ENCODE measurements at regions not wholly inside any gene's neighbourhood (a gene's known extent, or its start where the extent isn't known, plus 50 kb on each side); places are given as distances from the start of the nearest gene placed in this dataset.

- ATAC-seq (replicated peaks): no peak
- H3K27ac Mint-ChIP-seq: no peak overlapping the region
- H3K36me3 Mint-ChIP-seq (ENCODE audit: low read depth): no peaks in the 10 kb centered on the region
- H3K9me3 Mint-ChIP-seq: no peaks in the 10 kb centered on the region
- H3K27me3 Mint-ChIP-seq: peaks cover 55% of the 10 kb centered on the region
- no peaks in the 10 kb centered on the region for H3K4me1 Mint-ChIP-seq
- H3K4me3 Mint-ChIP-seq: no peak overlapping the region
Measured at GRCh38 chr20:1809611-1810510, 85.3 kb upstream of the SIRPA start.

- Mint-ChIP-seq H3K36me3 (ENCODE audit: low read depth) (no peaks in the 10 kb centered on the region), H3K4me1 (no peaks in the 10 kb centered on the region), H3K27me3 (peaks cover 55% of the 10 kb centered on the region), H3K27ac (no peak overlapping the region), H3K4me3 (no peak overlapping the region), H3K9me3 (no peaks in the 10 kb centered on the region)
- ATAC-seq (replicated peaks): peak; percentile 63
Measured at GRCh38 chr20:1809131-1809572, 86.1 kb upstream of the SIRPA start.

GRCh38 chr20:1808101-1808500, 87.1 kb upstream of the SIRPA start:
- no peak for ATAC-seq (replicated peaks)
- H3K27ac Mint-ChIP-seq: no peak overlapping the region
- no peaks in the 10 kb centered on the region for H3K9me3 Mint-ChIP-seq
- peaks cover 54% of the 10 kb centered on the region for H3K27me3 Mint-ChIP-seq
- H3K4me3 Mint-ChIP-seq: no peak overlapping the region
- no peaks in the 10 kb centered on the region for H3K4me1 Mint-ChIP-seq
- no peaks in the 10 kb centered on the region for H3K36me3 Mint-ChIP-seq (ENCODE audit: low read depth)

DNA sequence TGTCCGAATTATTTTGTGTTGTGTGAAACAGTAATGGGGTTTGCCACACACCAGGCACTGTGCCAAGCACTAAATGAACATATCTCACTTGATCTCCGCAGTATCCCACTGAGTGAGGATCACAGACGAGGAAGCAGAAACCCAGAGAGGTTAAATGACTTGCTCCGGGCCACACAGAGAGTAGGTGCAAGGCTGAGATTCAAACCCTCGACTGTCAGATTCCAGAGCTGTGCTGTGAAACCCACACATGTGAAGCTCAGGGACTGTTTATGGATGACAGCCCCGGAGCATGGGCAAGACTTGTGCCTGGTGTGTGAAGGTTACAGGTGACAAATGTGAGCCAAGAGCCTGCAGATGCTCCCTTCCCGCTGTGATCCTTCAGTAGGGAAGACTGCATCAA, 87.8 kb upstream of the SIRPA start:
- Mint-ChIP-seq H3K9me3 (no peaks in the 10 kb centered on the region), H3K4me3 (no peak overlapping the region), H3K27ac (no peak overlapping the region), H3K27me3 (peaks cover 57% of the 10 kb centered on the region), H3K4me1 (peaks cover 3% of the 10 kb centered on the region), H3K36me3 (ENCODE audit: low read depth) (no peaks in the 10 kb centered on the region)
- ATAC-seq (replicated peaks): no peak

DNA sequence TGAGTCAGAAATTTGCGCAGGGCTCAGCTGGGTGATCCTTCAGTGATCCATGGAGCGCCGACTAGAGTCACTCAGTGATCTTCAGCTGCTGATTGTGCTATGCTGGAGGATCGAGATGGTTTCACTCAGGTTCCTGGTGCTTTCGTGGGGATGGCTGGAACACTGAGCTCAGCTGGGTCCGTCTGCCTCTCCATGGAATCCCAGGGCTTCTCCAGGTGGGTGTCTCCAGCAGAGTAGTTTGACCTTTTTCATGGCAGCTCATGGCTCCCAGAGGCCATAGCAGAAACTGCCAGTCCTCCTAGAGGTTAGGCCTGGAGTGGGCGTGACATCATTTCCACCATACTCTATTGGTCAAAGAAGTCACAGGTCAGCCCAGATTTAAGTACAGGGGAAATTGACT, 88.8 kb upstream of the SIRPA start:
- H3K9me3 Mint-ChIP-seq: no peaks in the 10 kb centered on the region
- ATAC-seq (replicated peaks): no peak
- H3K27ac Mint-ChIP-seq: no peak overlapping the region
- no peaks in the 10 kb centered on the region for H3K36me3 Mint-ChIP-seq (ENCODE audit: low read depth)
- H3K4me1 Mint-ChIP-seq: peaks cover 6% of the 10 kb centered on the region
- H3K4me3 Mint-ChIP-seq: no peak overlapping the region
- H3K27me3 Mint-ChIP-seq: peaks cover 62% of the 10 kb centered on the region

- Mint-ChIP-seq H3K27me3 (peaks cover 63% of the 10 kb centered on the region), H3K4me1 (peaks cover 6% of the 10 kb centered on the region), H3K4me3 (no peak overlapping the region), H3K36me3 (ENCODE audit: low read depth) (no peaks in the 10 kb centered on the region), H3K9me3 (no peaks in the 10 kb centered on the region), H3K27ac (no peak overlapping the region)
- no peak for ATAC-seq (replicated peaks)
Measured at GRCh38 chr20:1805816-1806215, 89.4 kb upstream of the SIRPA start.

DNA sequence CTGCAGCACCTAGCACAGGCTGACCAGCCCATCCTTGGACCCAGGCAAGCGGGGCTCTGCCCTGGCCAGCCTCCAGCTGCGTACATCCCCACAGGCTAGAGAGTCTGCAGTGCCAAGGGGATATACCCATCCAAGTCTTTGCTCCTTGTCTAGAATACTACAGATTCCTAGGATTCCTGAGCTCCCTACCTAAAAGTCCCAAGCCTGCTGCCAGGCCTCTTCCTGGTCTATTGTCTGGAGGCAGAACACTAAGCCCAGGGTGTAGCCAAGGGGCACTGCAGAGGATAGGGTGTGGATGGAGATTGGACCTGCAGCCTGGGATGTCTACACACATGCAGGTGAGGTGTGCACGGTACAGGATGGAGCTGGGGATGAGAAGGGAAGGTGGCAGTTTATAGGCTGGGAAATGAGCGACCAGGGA, 90.0 kb upstream of the SIRPA start:
- Mint-ChIP-seq H3K4me1 (peaks cover 6% of the 10 kb centered on the region), H3K27ac (no peak overlapping the region), H3K4me3 (no peak overlapping the region), H3K27me3 (peaks cover 64% of the 10 kb centered on the region), H3K36me3 (ENCODE audit: low read depth) (no peaks in the 10 kb centered on the region), H3K9me3 (no peaks in the 10 kb centered on the region)
- no peak for ATAC-seq (replicated peaks)

GRCh38 chr20:1804554-1804956, 90.7 kb upstream of the SIRPA start:
- no peaks in the 10 kb centered on the region for H3K36me3 Mint-ChIP-seq (ENCODE audit: low read depth)
- no peak for ATAC-seq (replicated peaks)
- no peak overlapping the region for H3K4me3 Mint-ChIP-seq
- H3K4me1 Mint-ChIP-seq: peaks cover 6% of the 10 kb centered on the region
- H3K9me3 Mint-ChIP-seq: no peaks in the 10 kb centered on the region
- H3K27ac Mint-ChIP-seq: no peak overlapping the region
- H3K27me3 Mint-ChIP-seq: peaks cover 62% of the 10 kb centered on the region

GRCh38 chr20:1803932-1804501, 91.2 kb upstream of the SIRPA start:
- H3K4me3 Mint-ChIP-seq: peak overlapping the region; percentile 2
- no peaks in the 10 kb centered on the region for H3K9me3 Mint-ChIP-seq
- no peak for ATAC-seq (replicated peaks)
- no peak overlapping the region for H3K27ac Mint-ChIP-seq
- H3K4me1 Mint-ChIP-seq: peaks cover 6% of the 10 kb centered on the region
- H3K27me3 Mint-ChIP-seq: peaks cover 60% of the 10 kb centered on the region
- no peaks in the 10 kb centered on the region for H3K36me3 Mint-ChIP-seq (ENCODE audit: low read depth)

GRCh38 chr20:1803061-1803931, 91.9 kb upstream of the SIRPA start:
- Mint-ChIP-seq H3K4me3 (peak overlapping the region; percentile 48), H3K27ac (no peak overlapping the region), H3K36me3 (ENCODE audit: low read depth) (no peaks in the 10 kb centered on the region), H3K4me1 (peaks cover 6% of the 10 kb centered on the region), H3K27me3 (peaks cover 61% of the 10 kb centered on the region), H3K9me3 (no peaks in the 10 kb centered on the region)
- no peak for ATAC-seq (replicated peaks)

- peaks cover 55% of the 10 kb centered on the region for H3K27me3 Mint-ChIP-seq
- peaks cover 6% of the 10 kb centered on the region for H3K4me1 Mint-ChIP-seq
- peak overlapping the region; percentile 48 for H3K4me3 Mint-ChIP-seq
- H3K9me3 Mint-ChIP-seq: no peaks in the 10 kb centered on the region
- H3K27ac Mint-ChIP-seq: no peak overlapping the region
- ATAC-seq (replicated peaks): no peak
- H3K36me3 Mint-ChIP-seq (ENCODE audit: low read depth): no peaks in the 10 kb centered on the region
Measured at GRCh38 chr20:1802385-1803060, 92.7 kb upstream of the SIRPA start.

GRCh38 chr20:1801929-1802306, 93.3 kb upstream of the SIRPA start:
- H3K36me3 Mint-ChIP-seq (ENCODE audit: low read depth): no peaks in the 10 kb centered on the region

GRCh38 chr20:1801225-1801928, 93.8 kb upstream of the SIRPA start:
- no peaks in the 10 kb centered on the region for H3K36me3 Mint-ChIP-seq (ENCODE audit: low read depth)
- peaks cover 6% of the 10 kb centered on the region for H3K4me1 Mint-ChIP-seq
- H3K9me3 Mint-ChIP-seq: no peaks in the 10 kb centered on the region
- no peak for ATAC-seq (replicated peaks)
- H3K27ac Mint-ChIP-seq: no peak overlapping the region
- H3K4me3 Mint-ChIP-seq: peak overlapping the region; percentile 48
- peaks cover 55% of the 10 kb centered on the region for H3K27me3 Mint-ChIP-seq

More at GRCh38 chr20:1801929-1802306, 93.3 kb upstream of the SIRPA start:
- peaks cover 6% of the 10 kb centered on the region for H3K4me1 Mint-ChIP-seq
- peaks cover 53% of the 10 kb centered on the region for H3K27me3 Mint-ChIP-seq
- ATAC-seq (replicated peaks): no peak
- no peaks in the 10 kb centered on the region for H3K9me3 Mint-ChIP-seq
- no peak overlapping the region for H3K27ac Mint-ChIP-seq
- H3K4me3 Mint-ChIP-seq: peak overlapping the region; percentile 48

Data from activated T-helper 17 cell treated with anti-CD3 and anti-CD28 coated beads, Interleukin-2, amount 50 U/mL, for 72 hours (primary cell).